WTC11 (cell line): ENCODE measurements at regions not wholly inside any gene's neighbourhood (a gene's known extent, or its start where the extent isn't known, plus 50 kb on each side); places are given as distances from the start of the nearest gene placed in this dataset.

ENCODE experiments used
- NR2C2 ChIP-seq: sonication (generic); formaldehyde crosslinking; IDR thresholded peaks from 2 replicates; pipeline ENCODE4 v1.8.0; 2022; ENCODE audit warnings: mild to moderate bottlenecking, missing genetic modification reagents
- RELA ChIP-seq: sonication (generic); formaldehyde crosslinking; IDR thresholded peaks from 2 replicates; pipeline ENCODE4 v1.8.1; 2022; ENCODE audit warnings: missing genetic modification reagents, mild to moderate bottlenecking, borderline replicate concordance
- SP1 ChIP-seq: sonication (generic); formaldehyde crosslinking; conservative IDR thresholded peaks from 2 replicates; pipeline ENCODE4 v1.8.1; 2022; ENCODE audit warnings: missing genetic modification reagents
- TCF7 ChIP-seq: sonication (generic); formaldehyde crosslinking; IDR thresholded peaks from 2 replicates; pipeline ENCODE4 v1.8.0; 2022; ENCODE audit warnings: mild to moderate bottlenecking, low read depth, missing genetic modification reagents, moderate library complexity
- TEAD1 ChIP-seq: sonication (generic); formaldehyde crosslinking; IDR thresholded peaks from 2 replicates; pipeline ENCODE4 v1.8.0; 2022; ENCODE audit warnings: mild to moderate bottlenecking, missing genetic modification reagents
- ZNF138 ChIP-seq: sonication (generic); formaldehyde crosslinking; conservative IDR thresholded peaks from 2 replicates; pipeline ENCODE4 v1.8.1; 2022; ENCODE audit warnings: mild to moderate bottlenecking, moderate library complexity, missing genetic modification reagents
- ZNF219 ChIP-seq: sonication (generic); formaldehyde crosslinking; IDR thresholded peaks from 2 replicates; pipeline ENCODE4 v1.8.0; 2023; ENCODE audit warnings: missing genetic modification reagents, mild to moderate bottlenecking, borderline replicate concordance
- ZNF232 ChIP-seq: sonication (generic); formaldehyde crosslinking; IDR thresholded peaks from 2 replicates; pipeline ENCODE4 v1.8.0; 2022; ENCODE audit warnings: mild to moderate bottlenecking, missing genetic modification reagents
- TF ChIP-seq, protein P1 (sequence below): fragments of 200-600 bp; IDR thresholded peaks from 2 replicates; pipeline ENCODE4 v1.8.0; 2022; ENCODE audit warnings: antibody characterized with exemption
- TF ChIP-seq, protein P2 (sequence below): fragments of 250-450 bp; sonication (Bioruptor Pico); IDR thresholded peaks from 2 replicates; pipeline ENCODE4 v1.9.0; 2021; ENCODE audit warnings: mild to moderate bottlenecking
- TF ChIP-seq, protein P3 (sequence below): sonication (generic); formaldehyde crosslinking; IDR thresholded peaks from 2 replicates; pipeline ENCODE4 v1.8.1; 2022; ENCODE audit warnings: mild to moderate bottlenecking, missing genetic modification reagents, moderate library complexity, borderline replicate concordance
- TF ChIP-seq, protein P4 (sequence below): sonication (generic); formaldehyde crosslinking; IDR thresholded peaks from 2 replicates; pipeline ENCODE4 v1.8.0; 2022; ENCODE audit warnings: mild to moderate bottlenecking, missing genetic modification reagents
- TF ChIP-seq, protein P5 (sequence below): sonication (generic); formaldehyde crosslinking; IDR thresholded peaks from 2 replicates; pipeline ENCODE4 v1.8.0; 2022; ENCODE audit warnings: mild to moderate bottlenecking, missing genetic modification reagents
- TF ChIP-seq, protein P6 (sequence below): sonication (generic); formaldehyde crosslinking; conservative IDR thresholded peaks from 2 replicates; pipeline ENCODE4 v1.8.1; 2023; ENCODE audit warnings: mild to moderate bottlenecking, low read depth, missing genetic modification reagents, moderate library complexity

DNA sequence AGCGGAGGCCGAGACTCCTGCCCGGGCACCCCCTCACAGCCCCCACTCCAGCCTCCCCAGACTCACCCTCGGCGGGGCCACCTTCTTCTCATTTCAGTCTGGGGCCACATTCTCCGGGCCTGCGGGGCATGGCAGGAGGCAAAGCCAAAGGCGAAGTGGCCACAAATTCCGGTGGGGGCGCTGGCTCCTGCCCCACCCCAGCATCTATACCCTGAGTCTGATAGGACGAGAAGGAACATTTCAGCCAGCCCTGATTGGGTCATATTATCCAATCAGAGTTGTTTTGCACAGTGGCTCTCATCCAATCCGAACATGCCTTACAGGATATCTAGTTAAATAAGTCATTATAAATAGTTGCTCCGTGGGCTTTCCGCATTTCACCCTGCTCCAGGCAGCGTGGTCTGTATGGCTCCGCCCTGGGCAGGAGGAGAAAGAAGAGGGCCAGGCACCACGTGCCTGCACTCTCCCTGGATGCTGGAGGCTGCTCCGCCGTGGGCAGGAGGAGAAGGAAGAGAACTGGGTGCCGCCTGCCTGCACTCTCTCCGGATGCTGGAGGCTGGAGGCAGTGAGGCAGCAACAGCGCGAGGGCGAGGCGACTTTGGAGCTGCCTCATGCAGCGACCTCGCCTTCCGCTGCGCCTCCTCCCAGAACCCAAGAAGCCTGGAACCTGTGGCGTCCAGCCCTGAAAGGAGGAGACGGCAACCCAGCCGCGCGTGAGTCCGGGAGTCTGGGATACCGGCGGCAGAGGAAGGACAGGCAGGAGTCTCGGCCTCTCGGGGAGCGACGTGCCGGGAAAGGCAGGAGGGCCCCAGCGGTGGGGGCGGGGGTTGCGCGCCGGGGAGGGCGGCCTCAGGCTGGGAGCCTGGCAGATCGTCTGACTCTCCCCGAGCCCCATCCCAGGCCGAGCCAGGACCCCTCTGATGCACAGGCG, 162.9 kb downstream of the ZNF33B start:
- TF ChIP-seq, protein P1, sequence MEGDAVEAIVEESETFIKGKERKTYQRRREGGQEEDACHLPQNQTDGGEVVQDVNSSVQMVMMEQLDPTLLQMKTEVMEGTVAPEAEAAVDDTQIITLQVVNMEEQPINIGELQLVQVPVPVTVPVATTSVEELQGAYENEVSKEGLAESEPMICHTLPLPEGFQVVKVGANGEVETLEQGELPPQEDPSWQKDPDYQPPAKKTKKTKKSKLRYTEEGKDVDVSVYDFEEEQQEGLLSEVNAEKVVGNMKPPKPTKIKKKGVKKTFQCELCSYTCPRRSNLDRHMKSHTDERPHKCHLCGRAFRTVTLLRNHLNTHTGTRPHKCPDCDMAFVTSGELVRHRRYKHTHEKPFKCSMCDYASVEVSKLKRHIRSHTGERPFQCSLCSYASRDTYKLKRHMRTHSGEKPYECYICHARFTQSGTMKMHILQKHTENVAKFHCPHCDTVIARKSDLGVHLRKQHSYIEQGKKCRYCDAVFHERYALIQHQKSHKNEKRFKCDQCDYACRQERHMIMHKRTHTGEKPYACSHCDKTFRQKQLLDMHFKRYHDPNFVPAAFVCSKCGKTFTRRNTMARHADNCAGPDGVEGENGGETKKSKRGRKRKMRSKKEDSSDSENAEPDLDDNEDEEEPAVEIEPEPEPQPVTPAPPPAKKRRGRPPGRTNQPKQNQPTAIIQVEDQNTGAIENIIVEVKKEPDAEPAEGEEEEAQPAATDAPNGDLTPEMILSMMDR = no peak
- TF ChIP-seq, protein P2, sequence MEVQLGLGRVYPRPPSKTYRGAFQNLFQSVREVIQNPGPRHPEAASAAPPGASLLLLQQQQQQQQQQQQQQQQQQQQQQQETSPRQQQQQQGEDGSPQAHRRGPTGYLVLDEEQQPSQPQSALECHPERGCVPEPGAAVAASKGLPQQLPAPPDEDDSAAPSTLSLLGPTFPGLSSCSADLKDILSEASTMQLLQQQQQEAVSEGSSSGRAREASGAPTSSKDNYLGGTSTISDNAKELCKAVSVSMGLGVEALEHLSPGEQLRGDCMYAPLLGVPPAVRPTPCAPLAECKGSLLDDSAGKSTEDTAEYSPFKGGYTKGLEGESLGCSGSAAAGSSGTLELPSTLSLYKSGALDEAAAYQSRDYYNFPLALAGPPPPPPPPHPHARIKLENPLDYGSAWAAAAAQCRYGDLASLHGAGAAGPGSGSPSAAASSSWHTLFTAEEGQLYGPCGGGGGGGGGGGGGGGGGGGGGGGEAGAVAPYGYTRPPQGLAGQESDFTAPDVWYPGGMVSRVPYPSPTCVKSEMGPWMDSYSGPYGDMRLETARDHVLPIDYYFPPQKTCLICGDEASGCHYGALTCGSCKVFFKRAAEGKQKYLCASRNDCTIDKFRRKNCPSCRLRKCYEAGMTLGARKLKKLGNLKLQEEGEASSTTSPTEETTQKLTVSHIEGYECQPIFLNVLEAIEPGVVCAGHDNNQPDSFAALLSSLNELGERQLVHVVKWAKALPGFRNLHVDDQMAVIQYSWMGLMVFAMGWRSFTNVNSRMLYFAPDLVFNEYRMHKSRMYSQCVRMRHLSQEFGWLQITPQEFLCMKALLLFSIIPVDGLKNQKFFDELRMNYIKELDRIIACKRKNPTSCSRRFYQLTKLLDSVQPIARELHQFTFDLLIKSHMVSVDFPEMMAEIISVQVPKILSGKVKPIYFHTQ (CRISPR knock-in tag) = no peak
- TF ChIP-seq SP1 (CRISPR knock-in tag) (no peak), TEAD1 (CRISPR knock-in tag) (no peak), ZNF138 (CRISPR knock-in tag) (no peak), ZNF219 (no peak), ZNF232 (CRISPR knock-in tag) (no peak), TCF7 (CRISPR knock-in tag) (no peak), NR2C2 (CRISPR knock-in tag) (no peak), RELA (CRISPR knock-in tag) (no peak)
- TF ChIP-seq, protein P3, sequence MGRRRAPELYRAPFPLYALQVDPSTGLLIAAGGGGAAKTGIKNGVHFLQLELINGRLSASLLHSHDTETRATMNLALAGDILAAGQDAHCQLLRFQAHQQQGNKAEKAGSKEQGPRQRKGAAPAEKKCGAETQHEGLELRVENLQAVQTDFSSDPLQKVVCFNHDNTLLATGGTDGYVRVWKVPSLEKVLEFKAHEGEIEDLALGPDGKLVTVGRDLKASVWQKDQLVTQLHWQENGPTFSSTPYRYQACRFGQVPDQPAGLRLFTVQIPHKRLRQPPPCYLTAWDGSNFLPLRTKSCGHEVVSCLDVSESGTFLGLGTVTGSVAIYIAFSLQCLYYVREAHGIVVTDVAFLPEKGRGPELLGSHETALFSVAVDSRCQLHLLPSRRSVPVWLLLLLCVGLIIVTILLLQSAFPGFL (CRISPR knock-in tag) = no peak
- TF ChIP-seq, protein P4, sequence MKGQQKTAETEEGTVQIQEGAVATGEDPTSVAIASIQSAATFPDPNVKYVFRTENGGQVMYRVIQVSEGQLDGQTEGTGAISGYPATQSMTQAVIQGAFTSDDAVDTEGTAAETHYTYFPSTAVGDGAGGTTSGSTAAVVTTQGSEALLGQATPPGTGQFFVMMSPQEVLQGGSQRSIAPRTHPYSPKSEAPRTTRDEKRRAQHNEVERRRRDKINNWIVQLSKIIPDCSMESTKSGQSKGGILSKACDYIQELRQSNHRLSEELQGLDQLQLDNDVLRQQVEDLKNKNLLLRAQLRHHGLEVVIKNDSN (CRISPR knock-in tag) = no peak
- TF ChIP-seq, protein P5, sequence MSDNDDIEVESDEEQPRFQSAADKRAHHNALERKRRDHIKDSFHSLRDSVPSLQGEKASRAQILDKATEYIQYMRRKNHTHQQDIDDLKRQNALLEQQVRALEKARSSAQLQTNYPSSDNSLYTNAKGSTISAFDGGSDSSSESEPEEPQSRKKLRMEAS = peak; percentile 63
- TF ChIP-seq, protein P6, sequence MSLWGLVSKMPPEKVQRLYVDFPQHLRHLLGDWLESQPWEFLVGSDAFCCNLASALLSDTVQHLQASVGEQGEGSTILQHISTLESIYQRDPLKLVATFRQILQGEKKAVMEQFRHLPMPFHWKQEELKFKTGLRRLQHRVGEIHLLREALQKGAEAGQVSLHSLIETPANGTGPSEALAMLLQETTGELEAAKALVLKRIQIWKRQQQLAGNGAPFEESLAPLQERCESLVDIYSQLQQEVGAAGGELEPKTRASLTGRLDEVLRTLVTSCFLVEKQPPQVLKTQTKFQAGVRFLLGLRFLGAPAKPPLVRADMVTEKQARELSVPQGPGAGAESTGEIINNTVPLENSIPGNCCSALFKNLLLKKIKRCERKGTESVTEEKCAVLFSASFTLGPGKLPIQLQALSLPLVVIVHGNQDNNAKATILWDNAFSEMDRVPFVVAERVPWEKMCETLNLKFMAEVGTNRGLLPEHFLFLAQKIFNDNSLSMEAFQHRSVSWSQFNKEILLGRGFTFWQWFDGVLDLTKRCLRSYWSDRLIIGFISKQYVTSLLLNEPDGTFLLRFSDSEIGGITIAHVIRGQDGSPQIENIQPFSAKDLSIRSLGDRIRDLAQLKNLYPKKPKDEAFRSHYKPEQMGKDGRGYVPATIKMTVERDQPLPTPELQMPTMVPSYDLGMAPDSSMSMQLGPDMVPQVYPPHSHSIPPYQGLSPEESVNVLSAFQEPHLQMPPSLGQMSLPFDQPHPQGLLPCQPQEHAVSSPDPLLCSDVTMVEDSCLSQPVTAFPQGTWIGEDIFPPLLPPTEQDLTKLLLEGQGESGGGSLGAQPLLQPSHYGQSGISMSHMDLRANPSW (CRISPR knock-in tag) = no peak
